GM18502 (cell line): ENCODE measurements at regions not wholly inside any gene's neighbourhood (a gene's known extent, or its start where the extent isn't known, plus 50 kb on each side); places are given as distances from the start of the nearest gene placed in this dataset.
"Not testable (repeated sequence)": the region's sequence is repeated elsewhere in the genome, so short reads cannot be mapped to it uniquely, and the experiment has no call there.

Source experiments
- ATAC-seq: cut with Tn5 transposase; IDR thresholded peaks from one replicate; pipeline ENCODE4 v1.9.1; 2021; ENCODE audit warnings: mild to moderate bottlenecking; ENCODE audit not compliant: unreplicated experiment, poor library complexity

DNA sequence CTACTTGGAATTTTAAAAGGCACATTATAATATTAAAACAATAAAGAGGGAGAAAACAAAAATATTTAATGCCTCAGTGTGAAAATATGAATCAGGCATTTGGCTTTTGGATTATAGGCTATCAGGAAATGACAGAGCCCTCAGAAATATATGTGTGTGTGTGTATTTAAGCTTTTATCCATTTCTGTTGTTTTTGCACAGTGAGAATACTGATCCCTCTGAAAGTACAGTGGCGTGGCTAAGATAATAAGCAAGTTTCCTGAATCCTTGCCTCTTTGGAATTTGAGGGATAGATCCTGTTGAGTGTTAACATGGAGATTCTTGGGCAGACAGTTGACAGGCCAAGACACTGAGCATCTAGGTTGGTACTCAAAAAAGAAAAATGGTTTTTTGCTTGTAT lies 234.8 kb upstream of the ZBTB20 start:
- no peak for ATAC-seq

DNA sequence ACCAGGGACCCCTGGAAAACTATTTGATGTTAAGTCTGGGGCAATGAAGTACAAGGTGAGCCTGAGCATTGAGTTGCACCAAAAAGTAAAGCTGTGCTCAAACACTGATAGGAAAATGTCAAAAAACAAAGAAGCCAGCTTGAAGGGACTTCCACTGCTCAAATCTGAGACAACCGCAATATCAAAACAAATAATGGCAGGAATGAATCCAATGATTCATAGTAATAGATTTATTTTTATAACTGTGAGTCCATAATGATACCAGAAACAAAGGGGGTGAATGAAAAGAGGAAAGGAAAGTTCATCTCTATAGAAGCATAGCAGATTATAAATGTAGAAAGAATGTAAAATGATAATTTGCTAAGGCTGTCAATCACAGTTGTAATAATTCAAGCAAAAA lies 237.3 kb upstream of the ZBTB20 start:
- ATAC-seq = no peak

DNA sequence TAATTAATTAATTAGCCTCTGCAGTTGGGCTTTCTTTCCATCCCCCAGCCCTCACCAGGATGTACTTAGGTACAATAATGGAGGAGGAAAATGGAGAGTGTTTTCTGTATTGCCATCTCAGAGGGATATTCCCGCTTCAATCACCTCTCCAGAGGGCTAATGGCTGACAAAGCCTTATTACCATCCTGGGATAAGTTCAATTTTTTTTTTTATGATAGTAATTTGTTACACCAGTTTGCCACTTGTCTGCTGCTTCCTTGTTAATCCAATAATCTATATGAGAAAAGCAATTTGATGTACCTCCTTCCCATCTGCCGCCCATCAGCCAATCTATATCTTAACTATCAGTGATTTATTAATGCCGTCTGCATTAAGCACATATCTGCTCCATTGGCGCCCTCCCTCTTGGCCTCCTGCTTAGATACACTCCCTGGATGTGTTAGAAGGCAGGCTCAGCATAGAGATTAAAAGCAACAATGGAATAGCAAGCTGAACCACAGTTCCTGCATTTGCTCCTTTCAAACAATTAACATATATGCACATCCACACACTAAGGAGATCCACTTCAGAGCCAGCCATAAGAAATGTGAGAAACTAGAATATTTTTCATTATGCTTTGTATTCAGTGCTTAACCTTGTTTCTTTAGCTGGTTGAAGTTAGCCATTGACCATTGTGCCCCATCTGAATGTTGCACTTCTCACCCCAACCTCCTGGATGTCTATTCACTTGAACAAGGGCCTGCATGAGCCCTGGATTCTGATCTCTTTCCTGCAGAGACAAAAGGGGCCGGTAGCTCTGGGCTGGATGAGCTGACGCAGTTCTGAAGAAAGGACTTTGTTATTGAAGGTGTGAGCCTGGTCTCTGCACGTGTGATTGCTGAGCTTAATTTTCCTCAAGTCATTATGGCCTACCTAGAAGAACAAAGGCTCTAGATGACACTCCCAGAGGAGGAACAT lies 237.3 kb upstream of the GAP43 start:
- no peak for ATAC-seq

DNA sequence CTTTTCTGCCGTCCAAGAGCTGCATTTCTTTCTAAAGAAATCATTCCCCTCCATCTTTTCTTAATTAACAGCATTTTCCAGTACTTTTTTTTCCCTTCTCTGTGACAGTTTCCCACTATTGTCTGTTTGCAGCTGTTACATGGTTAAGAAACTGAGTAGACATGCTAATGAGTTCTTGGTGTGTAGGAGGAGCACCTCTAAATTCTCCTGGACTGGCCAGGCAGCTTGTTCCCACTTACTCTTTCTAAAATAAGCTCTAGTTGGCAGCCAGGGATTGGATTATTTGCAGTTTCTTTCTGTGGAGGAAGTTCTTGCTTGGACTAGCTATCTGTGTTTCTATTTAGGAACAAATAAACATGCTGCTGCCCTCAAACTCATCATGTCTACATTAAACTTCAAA lies 235.1 kb upstream of the GAP43 start:
- no peak for ATAC-seq

DNA sequence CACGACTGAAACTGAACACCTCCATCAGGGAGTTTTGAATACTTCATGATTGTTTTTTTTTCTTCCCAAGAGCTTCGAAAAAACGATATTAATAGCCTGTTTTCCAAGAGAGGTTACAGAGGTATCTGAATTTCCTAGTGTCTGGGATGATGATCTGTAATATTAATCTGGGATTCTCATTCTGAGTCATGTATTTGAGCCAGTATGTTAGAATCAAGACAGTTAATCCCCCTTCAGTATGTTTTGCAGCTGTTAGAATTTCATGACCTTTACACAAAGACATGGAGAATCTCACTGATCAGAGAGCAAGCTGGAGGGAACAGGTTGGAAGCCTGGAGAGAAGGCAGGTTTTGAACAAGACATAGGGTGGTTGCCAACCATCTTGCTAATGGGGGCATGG lies 234.5 kb upstream of the GAP43 start:
- no peak for ATAC-seq

DNA sequence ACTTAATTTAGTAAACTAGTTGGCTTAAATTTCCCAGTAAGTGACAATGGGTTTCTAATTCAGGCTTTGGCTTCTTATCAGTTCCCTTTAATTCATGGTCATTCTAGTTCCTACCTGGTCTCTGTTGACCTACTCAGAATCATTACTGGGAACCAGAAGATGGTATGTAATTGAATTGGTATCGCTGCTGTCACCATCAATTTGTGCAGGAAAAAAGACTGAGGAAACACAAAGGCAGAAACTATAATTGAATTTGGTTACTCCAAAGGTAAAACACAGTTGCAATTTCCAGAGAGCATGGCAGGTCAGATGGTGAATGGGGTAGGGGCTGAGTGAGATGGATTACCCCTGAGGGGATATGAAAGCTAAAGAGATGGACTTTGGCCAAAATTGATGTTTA lies 226.5 kb upstream of the GAP43 start:
- ATAC-seq = no peak

DNA sequence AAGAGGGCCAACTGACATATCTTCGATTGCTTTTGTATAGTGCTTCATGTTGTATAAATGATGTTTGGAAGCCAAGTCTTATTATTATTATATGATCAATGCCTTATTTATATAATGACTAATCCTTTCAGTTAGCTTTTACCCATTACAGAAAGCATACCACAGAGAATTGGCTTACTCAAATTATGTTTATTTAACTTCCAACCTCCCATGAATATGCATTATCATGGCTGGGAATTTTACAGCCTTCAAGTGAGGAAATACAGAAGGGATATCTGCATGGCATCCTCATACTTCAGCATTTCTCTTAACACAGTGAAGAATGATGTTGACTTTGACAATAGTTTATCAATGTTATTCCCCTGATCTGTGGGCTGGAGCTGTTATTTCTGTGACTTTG lies 225.9 kb upstream of the GAP43 start:
- ATAC-seq = no peak

DNA sequence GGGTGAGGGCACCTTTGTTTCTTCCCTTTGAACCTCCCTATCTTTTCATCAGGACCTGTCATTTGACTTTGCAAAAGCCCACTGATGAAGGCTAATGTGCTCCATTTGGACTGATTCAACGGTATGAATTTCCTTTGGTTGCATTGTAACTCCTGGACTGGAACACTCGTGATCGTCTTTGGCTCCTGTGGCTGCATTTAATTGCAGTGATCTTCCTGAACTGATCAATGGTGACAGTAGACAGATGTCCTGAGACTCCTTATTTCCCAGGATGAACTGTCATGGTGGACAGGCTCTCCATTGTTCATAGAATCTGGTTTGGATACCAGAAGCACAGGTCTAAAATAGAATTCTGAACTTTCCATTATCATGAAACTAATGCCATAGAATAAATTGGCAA lies 224.8 kb upstream of the GAP43 start:
- no peak for ATAC-seq

DNA sequence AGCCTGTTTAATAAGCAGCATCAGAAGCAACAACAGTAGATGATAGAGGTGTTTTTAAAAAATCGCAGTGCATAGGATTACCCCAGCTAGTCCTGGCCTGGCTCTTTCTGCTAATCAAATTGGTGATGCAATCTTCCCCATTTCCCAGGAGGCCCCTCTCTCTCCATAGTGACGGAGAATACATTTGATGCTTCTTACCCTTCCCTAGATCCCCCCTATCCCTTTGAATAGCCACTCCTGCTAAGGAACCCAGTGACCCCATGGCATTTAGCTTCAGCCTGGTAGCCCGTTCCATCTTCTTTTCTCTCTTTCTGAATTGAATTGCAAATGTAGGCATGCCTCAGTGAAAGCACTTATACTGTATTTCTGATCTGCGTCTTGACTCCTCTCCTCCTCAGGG lies 223.6 kb upstream of the GAP43 start:
- ATAC-seq = no peak

DNA sequence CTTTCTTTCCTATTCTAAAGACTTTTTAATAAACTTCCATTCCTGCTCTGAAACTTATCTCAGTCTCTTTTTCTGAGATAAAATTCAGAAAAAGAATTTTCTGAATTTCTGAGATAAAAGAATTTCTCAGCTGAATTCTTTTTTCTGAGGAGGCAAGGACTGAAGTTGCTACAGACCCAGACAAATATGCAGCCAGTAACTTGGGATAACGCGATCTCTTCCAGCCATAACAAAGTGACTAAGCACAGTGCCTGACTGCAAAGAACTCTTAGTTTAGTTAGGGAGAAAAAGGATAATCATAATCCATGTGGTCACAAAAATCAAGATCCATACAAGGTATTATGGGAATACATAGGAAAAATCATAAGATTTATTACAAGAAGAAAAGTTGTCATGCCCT lies 222.0 kb upstream of the GAP43 start:
- ATAC-seq = no peak

DNA sequence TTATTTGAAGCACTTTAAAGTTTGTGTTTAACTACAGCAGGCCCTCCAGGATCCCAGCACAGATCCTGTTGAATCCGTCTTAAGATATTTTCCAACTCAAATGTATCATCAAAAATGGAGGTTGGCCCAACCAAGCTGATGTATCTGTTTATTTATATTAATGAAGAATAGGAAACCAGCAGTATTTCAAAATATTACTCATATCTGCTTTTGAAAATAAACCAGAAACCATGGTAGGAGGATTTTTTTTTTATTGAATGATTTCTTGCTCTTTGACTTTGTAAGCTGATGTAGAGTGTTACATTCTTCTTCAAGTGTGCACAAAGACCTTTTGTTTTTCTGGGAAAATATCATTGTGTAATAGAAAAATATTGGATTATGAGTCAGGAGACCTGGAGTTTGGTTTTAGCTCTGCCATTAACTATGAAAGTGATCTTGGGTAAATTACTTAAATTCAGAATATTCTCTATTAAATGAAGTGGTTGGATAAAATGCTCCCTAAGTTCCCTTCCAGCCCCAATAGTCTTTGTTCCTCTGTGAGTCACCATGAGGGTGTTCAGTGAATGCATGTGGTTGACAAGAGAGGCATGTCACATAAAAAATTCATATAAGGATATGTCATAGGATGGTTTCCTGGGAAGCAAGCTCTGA lies 221.3 kb upstream of the GAP43 start:
- ATAC-seq = no peak

DNA sequence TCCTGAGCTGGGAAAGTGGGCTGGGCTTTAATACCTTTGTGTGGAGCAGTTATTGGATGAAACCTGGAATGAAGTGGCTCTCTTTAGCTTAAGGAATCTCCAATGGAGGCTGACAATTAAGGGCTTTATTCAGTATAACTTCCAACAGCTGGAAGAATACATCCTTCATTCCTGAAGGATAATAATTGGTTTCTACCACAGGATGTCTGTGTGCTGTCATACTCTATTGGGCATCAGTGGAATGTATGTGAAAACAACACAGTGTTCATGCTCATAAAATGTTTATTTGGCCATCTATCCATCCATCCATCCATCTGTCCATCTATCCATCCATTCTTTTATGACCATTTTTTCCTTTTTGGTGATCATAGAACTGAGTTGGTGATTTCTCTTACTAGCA lies 220.7 kb upstream of the GAP43 start:
- no peak for ATAC-seq

DNA sequence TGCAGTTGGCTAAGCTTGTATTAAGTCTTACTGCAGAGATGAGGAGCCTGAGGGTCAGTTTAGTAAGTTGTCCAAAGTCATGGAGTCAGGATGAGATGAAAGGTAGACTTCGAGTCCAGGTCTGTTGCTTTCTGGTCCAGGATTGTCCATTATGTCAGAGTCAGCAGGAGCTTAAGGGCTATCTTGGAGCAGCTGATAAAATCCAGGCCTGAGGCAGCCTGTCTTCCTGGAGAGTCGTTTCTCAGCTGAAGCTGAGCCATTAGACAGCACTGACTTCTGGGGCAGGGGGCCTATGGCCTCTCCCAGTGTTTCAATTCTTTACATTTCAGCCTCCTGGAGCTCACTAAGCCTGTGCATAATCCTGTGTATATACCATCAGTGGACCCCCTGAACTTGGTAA lies 219.5 kb upstream of the GAP43 start:
- ATAC-seq = no peak

DNA sequence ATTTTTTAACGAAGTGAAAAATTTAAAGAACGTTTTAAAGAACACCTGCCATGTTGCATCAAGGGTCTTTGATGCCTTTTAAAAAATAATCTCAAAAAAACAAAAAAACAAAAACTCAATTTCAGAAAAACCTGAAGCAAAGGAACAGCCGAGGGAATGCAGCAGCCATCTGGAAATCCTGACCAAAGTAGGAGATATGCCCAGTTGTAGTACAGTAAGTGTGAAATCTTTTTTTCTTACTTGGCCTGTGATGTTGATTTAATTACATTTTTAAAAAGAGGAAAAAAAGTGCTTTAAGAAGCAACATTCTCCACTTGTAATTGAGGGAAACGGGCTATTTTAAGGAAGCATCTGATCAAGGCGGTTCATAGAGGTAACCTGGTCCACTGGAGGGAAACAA lies 213.7 kb upstream of the GAP43 start:
- no peak for ATAC-seq

DNA sequence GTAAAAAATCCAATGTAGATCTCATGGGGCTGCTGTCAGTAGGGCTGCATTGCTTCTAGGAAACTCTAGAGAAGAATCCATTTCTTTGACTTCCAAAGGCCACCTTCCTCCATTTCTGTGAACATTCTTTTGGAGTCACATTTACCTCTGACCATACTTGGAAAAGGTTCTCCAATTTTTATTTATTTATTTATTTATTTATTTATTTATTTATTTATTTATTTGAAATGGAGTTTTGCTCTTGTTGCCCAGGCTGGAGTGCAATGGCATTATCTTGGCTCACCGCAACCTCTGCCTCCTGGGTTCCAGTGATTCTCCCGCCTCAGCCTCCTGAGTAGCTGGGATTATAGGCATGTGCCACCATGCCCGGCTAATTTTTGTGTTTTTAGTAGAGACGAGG lies 208.7 kb upstream of the GAP43 start:
- not testable (repeated sequence) for ATAC-seq

DNA sequence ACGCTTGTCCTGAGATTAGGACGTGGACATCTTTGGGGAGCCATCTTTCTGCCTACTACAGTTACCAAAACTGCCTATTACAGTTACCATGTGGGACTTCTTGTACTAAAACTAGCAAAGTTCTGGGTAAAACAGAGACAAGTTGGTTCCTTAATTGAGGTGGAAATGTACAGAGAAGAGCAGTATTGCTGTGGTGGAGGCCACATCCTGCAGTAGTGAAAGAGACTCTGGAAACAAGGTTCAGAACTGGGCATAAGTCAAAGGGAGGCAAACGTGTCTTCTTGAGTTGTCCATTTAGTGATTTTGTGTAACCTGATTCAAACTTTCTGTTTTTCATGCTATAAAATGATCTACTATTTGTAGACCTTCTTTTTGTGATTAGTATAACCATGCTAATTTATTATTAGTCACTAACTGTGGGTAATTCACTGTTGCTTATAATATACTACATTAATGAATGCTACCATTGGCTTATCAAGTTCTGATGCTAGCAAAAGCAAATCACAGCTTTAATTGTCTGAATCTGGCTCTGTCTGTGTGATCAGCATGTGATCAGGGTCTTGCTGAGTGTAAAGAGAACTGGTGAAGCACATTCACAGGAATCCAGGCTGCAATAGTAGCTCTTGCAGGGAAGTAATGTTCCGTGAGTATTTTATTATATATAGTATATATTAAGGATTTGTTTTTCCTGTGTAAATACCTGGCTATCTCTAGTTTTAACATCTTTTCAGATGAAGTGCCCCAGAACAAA lies 207.9 kb upstream of the GAP43 start:
- no peak for ATAC-seq

DNA sequence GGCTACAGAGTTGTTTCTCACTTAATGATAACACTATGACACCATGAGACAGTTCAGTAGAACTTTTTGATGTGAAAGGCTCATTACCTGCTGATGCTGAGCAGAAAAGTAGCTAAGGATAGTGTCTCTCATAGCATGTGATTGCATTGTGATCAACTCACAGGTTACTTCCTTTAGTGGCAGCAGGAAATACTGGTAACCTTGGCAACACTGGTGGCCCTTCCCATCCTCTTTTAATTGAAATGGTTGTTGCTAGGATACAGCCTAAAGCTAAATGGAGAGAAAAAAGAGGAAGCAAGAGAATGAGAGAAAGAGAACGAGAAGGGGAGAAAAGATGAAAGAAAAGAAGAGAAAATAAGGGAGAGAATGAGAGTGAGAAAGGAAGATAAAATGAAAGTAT lies 204.7 kb upstream of the GAP43 start:
- ATAC-seq = no peak

DNA sequence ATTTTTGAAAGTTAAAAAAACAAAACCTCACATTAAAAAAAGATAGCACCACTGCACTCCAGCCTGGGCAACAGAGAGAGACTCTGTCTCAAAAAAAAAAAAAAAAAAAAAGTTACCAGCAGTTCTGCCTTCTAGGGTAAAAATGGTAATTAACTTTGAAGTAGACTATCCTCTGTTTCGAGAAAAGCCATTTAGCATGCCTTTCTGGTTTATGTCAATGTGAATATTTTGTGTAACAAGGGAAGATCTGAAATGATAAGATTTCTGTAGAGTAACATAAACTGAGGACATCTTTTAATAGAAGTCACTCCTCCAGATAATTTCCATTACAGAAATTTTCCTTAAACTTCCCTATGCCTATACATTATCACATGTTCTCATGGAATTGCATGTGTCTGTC lies 203.2 kb upstream of the GAP43 start:
- ATAC-seq = no peak

DNA sequence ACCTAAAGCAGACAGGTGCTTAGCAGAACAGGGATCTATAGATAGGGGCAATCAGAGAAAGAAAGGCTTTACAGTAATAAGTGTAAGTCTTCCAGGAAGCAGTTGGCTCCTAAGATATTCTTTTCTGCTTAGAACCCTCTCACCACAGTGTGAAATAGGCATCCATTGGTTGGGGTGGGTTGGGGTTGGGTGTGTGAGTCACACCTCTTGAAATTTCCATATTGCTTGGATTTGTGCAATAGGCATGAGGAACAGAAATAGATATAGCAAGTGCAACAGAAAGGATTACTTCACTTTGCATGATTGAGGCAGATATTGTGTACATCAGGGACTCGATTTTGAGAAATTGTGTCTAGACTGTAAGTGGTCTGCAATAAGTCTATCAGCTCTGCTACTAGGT lies 200.1 kb upstream of the GAP43 start:
- ATAC-seq = no peak

DNA sequence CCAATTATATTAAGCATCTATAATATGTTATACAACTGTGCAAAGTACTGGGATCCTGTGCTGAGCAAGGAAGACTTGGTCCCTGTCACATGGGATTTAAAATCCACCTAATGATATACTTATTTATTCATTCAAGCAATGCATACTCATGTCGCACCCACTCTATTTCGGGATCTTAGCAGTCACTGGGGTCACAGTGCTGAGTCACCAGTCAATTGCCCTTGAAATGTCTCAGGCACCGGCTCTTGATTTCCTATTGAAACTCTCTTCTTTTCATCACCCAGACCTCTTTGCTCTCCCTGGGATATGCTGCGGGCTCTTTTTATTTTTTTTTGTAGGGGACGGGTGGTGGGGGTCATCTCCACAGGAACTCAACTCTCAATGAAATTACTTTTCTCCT lies 194.5 kb upstream of the GAP43 start:
- no peak for ATAC-seq

DNA sequence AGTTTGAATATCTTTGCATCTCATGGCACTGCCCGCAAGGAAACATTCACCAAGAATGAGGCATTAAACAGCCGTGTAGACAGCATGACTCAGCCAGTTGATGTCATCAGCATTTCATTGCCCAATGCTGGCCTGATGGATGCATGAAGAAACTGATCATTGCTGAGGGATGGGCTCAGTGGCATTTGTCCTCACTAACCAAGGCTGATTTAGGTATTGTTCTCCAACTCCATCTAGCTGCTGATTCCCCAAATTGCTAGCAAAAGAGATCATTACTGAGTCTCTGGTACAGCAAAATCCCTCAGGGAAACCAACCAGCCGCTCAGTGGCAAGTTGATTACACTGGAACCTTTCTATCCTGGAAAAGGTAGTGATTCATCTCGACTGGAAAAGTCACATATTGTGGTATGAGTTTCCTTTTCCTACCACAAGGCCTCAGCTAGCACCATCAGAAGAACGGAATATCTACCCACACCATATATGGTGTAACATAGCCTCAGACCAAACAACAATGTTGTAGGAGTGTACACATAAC lies 186.5 kb upstream of the GAP43 start:
- no peak for ATAC-seq
